ENCODE measurements at regions not wholly inside any gene's neighbourhood (a gene's known extent, or its start where the extent isn't known, plus 50 kb on each side); places are given as distances from the start of the nearest gene placed in this dataset.

- no peak for DNase-seq
- Histone ChIP-seq H3K27me3 (replicated peaks in 2 of 5; ENCODE audit: control insufficient read depth in 4 of 5, insufficient read depth in 5 of 5, low read length in 4 of 5) (no peaks in the 10 kb centered on the region), H3K36me3 (ENCODE audit: control insufficient read depth in 4 of 4, insufficient read depth in 4 of 4, low read length in 3 of 4) (no peaks in the 10 kb centered on the region), H3K27ac (ENCODE audit: insufficient read depth in 1 of 2, low read depth in 1 of 2, low read length in 2 of 2, poor library complexity in 1 of 2, severe bottlenecking in 2 of 2) (no peak overlapping the region), H3K4me1 (ENCODE audit: control extremely low read depth in 1 of 4, control insufficient read depth in 4 of 4, insufficient read depth in 4 of 4, low read length in 3 of 4) (no peaks in the 10 kb centered on the region), H3K4me3 (ENCODE audit: control insufficient read depth in 1 of 7, extremely low read depth in 1 of 7, insufficient read depth in 4 of 7, low read depth in 2 of 7, low read length in 6 of 7) (no peak overlapping the region), H3K9me3 (ENCODE audit: control extremely low read depth in 1 of 5, control insufficient read depth in 4 of 5, insufficient read depth in 2 of 5, low read depth in 1 of 5, low read length in 4 of 5) (no peaks in the 10 kb centered on the region)
- POLR2A ChIA-PET = no interaction called here
- CTCF ChIA-PET = no interaction called here
- 100% methylated on average over 1 of the region's 4 CpGs for WGBS (ENCODE audit: insufficient coverage)
Measured at GRCh38 chr5:17326600-17327037, 109.2 kb downstream of the BASP1 start.

GRCh38 chr5:17327048-17327625, 109.7 kb downstream of the BASP1 start:
- no peak for DNase-seq
- ChIA-PET POLR2A (no interaction called here), CTCF (no interaction called here)
- Histone ChIP-seq H3K27ac (ENCODE audit: insufficient read depth in 1 of 2, low read depth in 1 of 2, low read length in 2 of 2, poor library complexity in 1 of 2, severe bottlenecking in 2 of 2) (no peak overlapping the region), H3K4me1 (ENCODE audit: control extremely low read depth in 1 of 4, control insufficient read depth in 4 of 4, insufficient read depth in 4 of 4, low read length in 3 of 4) (no peaks in the 10 kb centered on the region), H3K27me3 (replicated peaks in 2 of 5; ENCODE audit: control insufficient read depth in 4 of 5, insufficient read depth in 5 of 5, low read length in 4 of 5) (no peaks in the 10 kb centered on the region), H3K9me3 (ENCODE audit: control extremely low read depth in 1 of 5, control insufficient read depth in 4 of 5, insufficient read depth in 2 of 5, low read depth in 1 of 5, low read length in 4 of 5) (no peaks in the 10 kb centered on the region), H3K4me3 (ENCODE audit: control insufficient read depth in 1 of 7, extremely low read depth in 1 of 7, insufficient read depth in 4 of 7, low read depth in 2 of 7, low read length in 6 of 7) (no peak overlapping the region), H3K36me3 (ENCODE audit: control insufficient read depth in 4 of 4, insufficient read depth in 4 of 4, low read length in 3 of 4) (no peaks in the 10 kb centered on the region)
- WGBS (ENCODE audit: insufficient coverage) = 92% methylated on average over 2 of the region's 9 CpGs

- no peak overlapping the region for H3K4me3 ChIP-seq (ENCODE audit: control insufficient read depth in 1 of 7, extremely low read depth in 1 of 7, insufficient read depth in 4 of 7, low read depth in 2 of 7, low read length in 6 of 7)
- ChIA-PET POLR2A (no interaction called here), CTCF (no interaction called here)
- 94% methylated on average over 2 of the region's 3 CpGs for WGBS (ENCODE audit: insufficient coverage)
- no peaks in the 10 kb centered on the region for H3K4me1 ChIP-seq (ENCODE audit: control extremely low read depth in 1 of 4, control insufficient read depth in 4 of 4, insufficient read depth in 4 of 4, low read length in 3 of 4)
- H3K27me3 ChIP-seq (replicated peaks in 2 of 5; ENCODE audit: control insufficient read depth in 4 of 5, insufficient read depth in 5 of 5, low read length in 4 of 5) = no peaks in the 10 kb centered on the region
- H3K36me3 ChIP-seq (ENCODE audit: control insufficient read depth in 4 of 4, insufficient read depth in 4 of 4, low read length in 3 of 4) = no peaks in the 10 kb centered on the region
- H3K27ac ChIP-seq (ENCODE audit: insufficient read depth in 1 of 2, low read depth in 1 of 2, low read length in 2 of 2, poor library complexity in 1 of 2, severe bottlenecking in 2 of 2) = no peak overlapping the region
- peaks cover 0 to 4% (median 0%) of the 10 kb centered on the region in 5 experiments for H3K9me3 ChIP-seq (ENCODE audit: control extremely low read depth in 1 of 5, control insufficient read depth in 4 of 5, insufficient read depth in 2 of 5, low read depth in 1 of 5, low read length in 4 of 5)
- DNase-seq = no peak
Measured at GRCh38 chr5:17329571-17329970, 112.1 kb downstream of the BASP1 start.

GRCh38 chr5:17330386-17330785, 113.0 kb downstream of the BASP1 start:
- H3K27me3 ChIP-seq (replicated peaks in 2 of 5; ENCODE audit: control insufficient read depth in 4 of 5, insufficient read depth in 5 of 5, low read length in 4 of 5) = no peaks in the 10 kb centered on the region
- CTCF ChIA-PET = no interaction called here
- POLR2A ChIA-PET = no interaction called here
- DNase-seq = no peak
- no peaks in the 10 kb centered on the region for H3K36me3 ChIP-seq (ENCODE audit: control insufficient read depth in 4 of 4, insufficient read depth in 4 of 4, low read length in 3 of 4)
- H3K4me1 ChIP-seq (ENCODE audit: control extremely low read depth in 1 of 4, control insufficient read depth in 4 of 4, insufficient read depth in 4 of 4, low read length in 3 of 4) = no peaks in the 10 kb centered on the region
- H3K9me3 ChIP-seq (ENCODE audit: control extremely low read depth in 1 of 5, control insufficient read depth in 4 of 5, insufficient read depth in 2 of 5, low read depth in 1 of 5, low read length in 4 of 5) = peaks cover 0 to 4% (median 0%) of the 10 kb centered on the region in 5 experiments
- no peak overlapping the region for H3K4me3 ChIP-seq (ENCODE audit: control insufficient read depth in 1 of 7, extremely low read depth in 1 of 7, insufficient read depth in 4 of 7, low read depth in 2 of 7, low read length in 6 of 7)
- WGBS (ENCODE audit: insufficient coverage) = 89% methylated on average over 1 of the region's 2 CpGs
- no peak overlapping the region for H3K27ac ChIP-seq (ENCODE audit: insufficient read depth in 1 of 2, low read depth in 1 of 2, low read length in 2 of 2, poor library complexity in 1 of 2, severe bottlenecking in 2 of 2)

- Histone ChIP-seq H3K9me3 (ENCODE audit: control extremely low read depth in 1 of 5, control insufficient read depth in 4 of 5, insufficient read depth in 2 of 5, low read depth in 1 of 5, low read length in 4 of 5) (peaks cover 0 to 5% (median 0%) of the 10 kb centered on the region in 5 experiments), H3K27me3 (replicated peaks in 2 of 5; ENCODE audit: control insufficient read depth in 4 of 5, insufficient read depth in 5 of 5, low read length in 4 of 5) (no peaks in the 10 kb centered on the region), H3K4me3 (ENCODE audit: control insufficient read depth in 1 of 7, extremely low read depth in 1 of 7, insufficient read depth in 4 of 7, low read depth in 2 of 7, low read length in 6 of 7) (no peak overlapping the region), H3K27ac (ENCODE audit: insufficient read depth in 1 of 2, low read depth in 1 of 2, low read length in 2 of 2, poor library complexity in 1 of 2, severe bottlenecking in 2 of 2) (no peak overlapping the region), H3K36me3 (ENCODE audit: control insufficient read depth in 4 of 4, insufficient read depth in 4 of 4, low read length in 3 of 4) (no peaks in the 10 kb centered on the region), H3K4me1 (ENCODE audit: control extremely low read depth in 1 of 4, control insufficient read depth in 4 of 4, insufficient read depth in 4 of 4, low read length in 3 of 4) (no peaks in the 10 kb centered on the region)
- ChIA-PET POLR2A (no interaction called here), CTCF (no interaction called here)
- WGBS (ENCODE audit: insufficient coverage) = 100% methylated on average over 3 of the region's 4 CpGs
- no peak for DNase-seq
Measured at GRCh38 chr5:17331651-17332050, 114.2 kb downstream of the BASP1 start.

GRCh38 chr5:17333755-17334154, 116.3 kb downstream of the BASP1 start:
- ChIA-PET CTCF (interaction anchor here (1.6 kb wide), 1 partner anchor 65 kb away, joined by 3 read pairs; no protein-coding TSS in a partner anchor), POLR2A (no interaction called here)
- no peaks in the 10 kb centered on the region for H3K36me3 ChIP-seq (ENCODE audit: control insufficient read depth in 4 of 4, insufficient read depth in 4 of 4, low read length in 3 of 4)
- H3K4me1 ChIP-seq (ENCODE audit: control extremely low read depth in 1 of 4, control insufficient read depth in 4 of 4, insufficient read depth in 4 of 4, low read length in 3 of 4) = no peaks in the 10 kb centered on the region
- H3K27ac ChIP-seq (ENCODE audit: insufficient read depth in 1 of 2, low read depth in 1 of 2, low read length in 2 of 2, poor library complexity in 1 of 2, severe bottlenecking in 2 of 2) = no peak overlapping the region
- DNase-seq = no peak
- H3K9me3 ChIP-seq (ENCODE audit: control extremely low read depth in 1 of 5, control insufficient read depth in 4 of 5, insufficient read depth in 2 of 5, low read depth in 1 of 5, low read length in 4 of 5) = peaks cover 0 to 8% (median 0%) of the 10 kb centered on the region in 5 experiments
- H3K4me3 ChIP-seq (ENCODE audit: control insufficient read depth in 1 of 7, extremely low read depth in 1 of 7, insufficient read depth in 4 of 7, low read depth in 2 of 7, low read length in 6 of 7) = no peak overlapping the region
- WGBS (ENCODE audit: insufficient coverage) = 93% methylated on average over 2 of the region's 3 CpGs
- H3K27me3 ChIP-seq (replicated peaks in 2 of 5; ENCODE audit: control insufficient read depth in 4 of 5, insufficient read depth in 5 of 5, low read length in 4 of 5) = no peaks in the 10 kb centered on the region

- DNase-seq = no peak
- Histone ChIP-seq H3K36me3 (ENCODE audit: control insufficient read depth in 4 of 4, insufficient read depth in 4 of 4, low read length in 3 of 4) (no peaks in the 10 kb centered on the region), H3K27me3 (replicated peaks in 2 of 5; ENCODE audit: control insufficient read depth in 4 of 5, insufficient read depth in 5 of 5, low read length in 4 of 5) (no peaks in the 10 kb centered on the region), H3K27ac (ENCODE audit: insufficient read depth in 1 of 2, low read depth in 1 of 2, low read length in 2 of 2, poor library complexity in 1 of 2, severe bottlenecking in 2 of 2) (no peak overlapping the region), H3K4me3 (ENCODE audit: control insufficient read depth in 1 of 7, extremely low read depth in 1 of 7, insufficient read depth in 4 of 7, low read depth in 2 of 7, low read length in 6 of 7) (no peak overlapping the region), H3K9me3 (ENCODE audit: control extremely low read depth in 1 of 5, control insufficient read depth in 4 of 5, insufficient read depth in 2 of 5, low read depth in 1 of 5, low read length in 4 of 5) (peaks cover 0 to 8% (median 0%) of the 10 kb centered on the region in 5 experiments), H3K4me1 (ENCODE audit: control extremely low read depth in 1 of 4, control insufficient read depth in 4 of 4, insufficient read depth in 4 of 4, low read length in 3 of 4) (no peaks in the 10 kb centered on the region)
- ChIA-PET POLR2A (no interaction called here), CTCF (no interaction called here)
- WGBS (ENCODE audit: insufficient coverage) = 100% methylated on average over 1 of the region's 1 CpG
Measured at GRCh38 chr5:17336054-17336453, 118.6 kb downstream of the BASP1 start.
